Midbrain (tissue), 1 donor: ENCODE measurements at regions not wholly inside any gene's neighbourhood (a gene's known extent, or its start where the extent isn't known, plus 50 kb on each side); places are given as distances from the start of the nearest gene placed in this dataset.
A peak's percentile ranks its signal among the peaks of the same experiment; 100 is the strongest.

Experiments used
- DNase-seq: peaks from one replicate; lab custom pipeline; 2025; lab: John Stamatoyannopoulos, UW

GRCh38 chr2:29974086-29974485 is 52.7 kb upstream of the ALK start:
- no peak for DNase-seq

DNA sequence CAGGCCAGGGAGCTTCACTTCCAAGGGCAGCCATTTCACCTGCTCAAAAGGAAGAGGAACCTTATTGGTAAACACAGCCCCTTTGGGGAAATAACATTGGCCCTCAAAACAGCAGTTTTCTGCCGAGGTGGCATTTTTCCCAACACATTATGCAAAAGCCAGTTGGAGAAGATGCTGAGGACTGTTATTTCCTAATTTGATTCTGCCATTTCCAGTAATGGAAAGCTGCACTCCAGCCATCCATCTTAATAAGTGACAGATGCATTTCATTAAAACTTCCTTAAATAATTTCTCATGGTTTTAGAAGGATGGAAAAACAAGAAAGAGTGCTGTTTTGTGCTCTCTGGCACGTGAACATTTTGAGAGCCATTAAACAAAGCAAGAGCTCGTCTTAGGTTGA is 55.9 kb upstream of the ALK start:
- DNase-seq = no peak

- DNase-seq = no peak
Measured at GRCh38 chr2:29981402-29981801, 60.0 kb upstream of the ALK start.

DNA sequence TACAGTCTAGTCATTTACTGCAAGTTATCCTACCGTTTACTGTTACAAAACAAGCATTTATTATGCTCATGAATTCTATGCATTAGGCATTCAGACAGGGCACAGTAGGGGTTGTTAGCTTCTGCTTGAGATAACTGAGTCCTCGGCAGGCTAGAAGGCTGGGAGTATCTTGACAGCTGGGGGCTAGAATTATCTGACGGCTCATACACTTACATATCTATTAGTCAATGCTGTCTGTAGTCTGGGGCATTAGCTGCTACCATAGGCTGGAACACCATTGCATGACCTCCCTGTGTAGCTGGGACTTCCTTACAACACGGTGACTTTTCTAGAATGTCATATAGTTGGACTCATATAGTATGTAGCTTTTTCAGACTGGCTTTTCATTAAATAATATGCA is 61.9 kb upstream of the ALK start:
- DNase-seq = no peak

- DNase-seq = no peak
Measured at GRCh38 chr2:29987146-29987545, 65.8 kb upstream of the ALK start.

DNA sequence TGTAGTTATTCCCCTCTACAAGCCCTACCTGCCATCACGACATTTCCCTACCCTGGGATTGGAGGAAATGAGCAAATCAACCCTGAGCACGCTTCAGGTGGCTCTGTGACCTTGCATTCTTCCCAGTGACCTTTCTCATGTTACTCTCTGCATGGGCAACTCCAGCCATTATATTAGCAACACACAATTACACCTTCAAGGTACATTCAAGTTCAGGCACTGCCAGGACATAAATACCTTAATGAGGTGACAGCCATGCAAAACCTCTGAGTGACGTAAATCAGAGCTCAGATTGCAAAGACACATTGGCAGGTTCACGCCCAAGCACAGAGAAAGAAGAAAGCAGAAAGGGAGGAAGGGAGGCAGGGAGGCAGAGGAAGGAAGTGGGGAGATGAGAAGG is 68.7 kb upstream of the ALK start:
- DNase-seq = no peak

GRCh38 chr2:29991086-29991485 is 69.7 kb upstream of the ALK start:
- no peak for DNase-seq

- no peak for DNase-seq
Measured at GRCh38 chr2:29995241-29995640, 73.9 kb upstream of the ALK start.

- no peak for DNase-seq
Measured at GRCh38 chr2:30003128-30003527, 81.7 kb upstream of the ALK start.

DNA sequence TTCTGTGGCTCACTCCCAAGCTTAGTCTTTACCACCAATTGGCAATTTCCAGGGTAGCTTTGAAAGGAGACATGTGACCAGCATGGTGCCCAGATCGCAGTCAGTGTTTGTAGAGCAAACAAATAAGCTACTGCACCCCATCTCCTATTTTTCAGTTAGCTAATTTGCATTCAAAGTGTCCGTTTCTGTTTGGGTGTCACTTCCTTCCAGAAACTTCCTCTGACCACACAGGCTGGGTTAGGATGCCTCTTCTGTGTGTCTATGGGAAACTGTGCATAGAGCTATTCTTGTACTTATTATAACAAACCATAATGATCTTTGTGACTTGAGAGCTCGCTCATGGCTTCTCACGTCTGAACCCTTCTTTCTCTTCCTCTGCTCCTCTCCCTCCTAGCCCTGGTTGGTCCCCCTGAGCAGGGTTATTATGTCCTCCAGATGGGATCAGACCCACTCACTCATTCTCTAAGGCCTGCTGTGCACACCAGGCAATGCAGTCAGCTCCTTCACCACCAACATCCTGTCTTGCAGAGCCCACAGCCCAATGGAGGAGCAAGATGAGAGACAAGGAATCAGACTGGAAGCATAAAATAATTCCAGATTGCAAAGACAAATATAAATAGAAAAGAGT is 101.2 kb upstream of the ALK start:
- DNase-seq = no peak

GRCh38 chr2:30024281-30024680 is 102.9 kb upstream of the ALK start:
- DNase-seq = no peak

GRCh38 chr2:30026091-30027055 is 105.0 kb upstream of the ALK start:
- DNase-seq = peak; percentile 65

GRCh38 chr2:30029804-30030203 is 108.4 kb upstream of the ALK start:
- no peak for DNase-seq

- no peak for DNase-seq
Measured at GRCh38 chr2:30030361-30030760, 109.0 kb upstream of the ALK start.

- no peak for DNase-seq
Measured at GRCh38 chr2:30031184-30031583, 109.8 kb upstream of the ALK start.

- DNase-seq = no peak
Measured at GRCh38 chr2:30034052-30034775, 112.6 kb upstream of the YPEL5 start.

DNA sequence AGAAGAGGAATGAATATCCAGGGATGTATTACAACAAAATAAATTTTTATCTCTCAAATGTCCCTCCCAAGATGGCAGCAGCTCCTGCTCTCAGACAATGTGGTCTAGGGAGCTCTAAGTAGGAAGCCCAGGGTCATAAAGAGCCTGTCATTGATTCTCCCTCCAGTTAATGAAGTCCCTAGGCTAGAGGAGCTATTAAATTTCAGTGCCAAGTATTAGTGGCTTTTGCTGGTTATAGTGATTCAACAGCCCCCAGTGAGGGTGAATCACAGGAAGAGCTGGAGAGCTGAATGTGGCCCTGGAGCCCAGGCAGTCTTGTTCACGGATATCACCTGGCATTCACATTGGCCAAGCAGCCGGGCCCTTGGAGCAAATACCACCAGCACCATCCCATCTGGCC is 109.8 kb upstream of the YPEL5 start:
- DNase-seq = no peak

DNA sequence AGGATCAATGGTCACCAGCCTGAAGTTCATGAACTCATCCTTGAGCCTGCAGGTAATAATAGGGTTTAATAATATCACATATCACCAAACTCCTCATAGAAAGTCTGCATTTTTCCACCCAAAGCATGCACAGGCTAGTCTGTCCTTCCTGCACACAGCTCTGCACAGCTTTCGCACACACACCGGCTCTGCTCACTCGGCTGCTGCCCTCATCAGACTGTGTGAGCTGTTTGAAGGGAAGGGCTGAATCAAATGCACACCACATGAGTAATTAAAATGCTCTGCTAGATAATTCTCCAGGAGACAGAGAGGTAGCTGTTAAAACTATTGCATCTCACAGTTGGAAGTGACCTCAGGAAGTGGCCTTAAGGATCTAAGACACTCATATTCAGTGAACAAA is 108.4 kb upstream of the YPEL5 start:
- no peak for DNase-seq

GRCh38 chr2:30039101-30039500 is 107.7 kb upstream of the YPEL5 start:
- DNase-seq = no peak

- DNase-seq = no peak
Measured at GRCh38 chr2:30040147-30040546, 106.7 kb upstream of the YPEL5 start.

DNA sequence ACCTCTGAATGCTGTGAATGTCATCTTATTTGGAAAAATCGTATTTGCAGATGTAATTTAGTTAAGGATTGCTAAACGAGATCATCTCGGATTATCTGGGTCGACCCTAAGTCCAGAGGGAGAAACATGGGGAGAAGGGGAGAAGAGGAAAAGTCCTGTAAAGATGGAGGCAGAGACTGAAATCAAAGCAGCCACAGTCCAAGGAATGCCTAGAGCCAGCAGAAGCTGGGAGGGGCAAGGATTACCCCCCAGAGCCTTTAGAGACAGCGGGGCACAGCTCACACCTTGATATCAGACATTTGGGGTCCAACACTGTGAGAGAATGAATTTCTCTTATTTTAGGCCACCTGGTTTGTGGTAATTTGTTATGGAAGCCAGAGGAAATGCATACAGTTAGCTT is 104.9 kb upstream of the YPEL5 start:
- DNase-seq = no peak

- DNase-seq = no peak
Measured at GRCh38 chr2:30046396-30046795, 100.4 kb upstream of the YPEL5 start.

DNA sequence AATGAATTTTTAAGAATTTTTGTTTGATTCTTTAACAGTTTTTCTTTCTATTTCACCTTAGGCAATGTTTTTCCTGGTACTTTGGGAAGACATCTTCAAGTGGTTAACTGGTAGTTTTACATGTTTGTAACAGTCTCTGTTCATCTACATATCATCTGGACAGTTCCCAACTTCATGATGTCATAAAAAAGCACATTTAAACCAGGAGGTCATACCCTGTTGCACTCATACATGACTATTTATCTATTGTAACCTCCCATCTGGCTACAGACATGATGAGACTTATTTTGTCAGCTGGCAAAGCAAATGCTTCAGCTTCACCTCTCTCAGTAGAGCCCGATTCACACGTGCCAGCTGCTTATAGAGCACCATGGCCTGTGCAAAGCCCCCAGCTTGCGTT is 99.8 kb upstream of the YPEL5 start:
- DNase-seq = no peak
